22Rv1 (cell line): ENCODE measurements at regions not wholly inside any gene's neighbourhood (a gene's known extent, or its start where the extent isn't known, plus 50 kb on each side); places are given as distances from the start of the nearest gene placed in this dataset.

Source experiments
- ZFX ChIP-seq: fragments of 450-650 bp; IDR thresholded peaks from 2 replicates; pipeline ENCODE4 v1.6.1; 2017; ENCODE audit warnings: antibody characterized with exemption, borderline replicate concordance
- TF ChIP-seq, protein P1 (sequence below): fragments of 450-650 bp; IDR thresholded peaks from 2 replicates; pipeline ENCODE4 v1.5.1; 2017; ENCODE audit warnings: mild to moderate bottlenecking

DNA sequence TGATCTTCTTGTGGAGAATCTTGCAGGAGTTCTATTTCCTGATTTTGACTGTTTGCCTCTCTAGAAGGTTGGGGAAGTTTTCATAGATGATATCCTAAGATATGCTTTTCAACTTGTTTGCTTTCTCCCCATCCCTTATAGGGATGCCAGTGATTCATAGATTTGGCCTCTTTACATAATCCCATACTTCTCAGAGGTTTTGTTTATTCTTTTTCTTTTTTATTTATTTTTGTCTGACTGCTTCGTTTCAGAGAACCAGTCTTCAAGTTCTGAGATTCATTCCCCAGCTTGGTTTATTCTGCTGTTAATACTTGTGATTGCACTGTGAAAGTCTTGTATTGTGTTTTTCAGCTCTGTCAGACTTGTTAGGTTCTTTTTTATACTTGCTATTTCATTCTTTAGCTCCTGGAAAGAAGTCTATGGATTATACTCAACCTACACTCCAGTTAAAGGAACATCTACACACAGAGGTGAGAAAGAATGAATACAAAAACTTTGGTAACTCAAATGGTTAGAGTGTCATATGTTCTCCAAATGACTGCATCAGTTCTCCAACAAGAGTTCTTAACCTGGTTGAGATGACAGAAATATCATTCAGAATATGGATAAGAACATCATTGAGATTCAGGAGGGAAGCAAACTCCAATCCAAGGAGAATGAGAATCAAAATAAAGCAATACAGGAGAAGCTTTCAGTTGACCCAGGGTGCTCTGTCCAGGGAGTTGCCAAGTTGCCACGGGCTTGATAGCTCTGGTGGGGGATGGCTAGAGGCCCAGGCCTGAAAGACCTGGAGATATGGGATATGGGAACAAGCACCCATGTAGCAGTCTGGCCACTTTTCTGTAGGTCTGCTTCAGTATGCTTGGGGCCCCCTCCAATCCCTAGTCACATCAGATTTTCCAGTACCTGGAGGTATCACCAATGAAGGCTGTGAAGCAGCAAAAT lies 150.3 kb downstream of the AHR start:
- TF ChIP-seq, protein P1, sequence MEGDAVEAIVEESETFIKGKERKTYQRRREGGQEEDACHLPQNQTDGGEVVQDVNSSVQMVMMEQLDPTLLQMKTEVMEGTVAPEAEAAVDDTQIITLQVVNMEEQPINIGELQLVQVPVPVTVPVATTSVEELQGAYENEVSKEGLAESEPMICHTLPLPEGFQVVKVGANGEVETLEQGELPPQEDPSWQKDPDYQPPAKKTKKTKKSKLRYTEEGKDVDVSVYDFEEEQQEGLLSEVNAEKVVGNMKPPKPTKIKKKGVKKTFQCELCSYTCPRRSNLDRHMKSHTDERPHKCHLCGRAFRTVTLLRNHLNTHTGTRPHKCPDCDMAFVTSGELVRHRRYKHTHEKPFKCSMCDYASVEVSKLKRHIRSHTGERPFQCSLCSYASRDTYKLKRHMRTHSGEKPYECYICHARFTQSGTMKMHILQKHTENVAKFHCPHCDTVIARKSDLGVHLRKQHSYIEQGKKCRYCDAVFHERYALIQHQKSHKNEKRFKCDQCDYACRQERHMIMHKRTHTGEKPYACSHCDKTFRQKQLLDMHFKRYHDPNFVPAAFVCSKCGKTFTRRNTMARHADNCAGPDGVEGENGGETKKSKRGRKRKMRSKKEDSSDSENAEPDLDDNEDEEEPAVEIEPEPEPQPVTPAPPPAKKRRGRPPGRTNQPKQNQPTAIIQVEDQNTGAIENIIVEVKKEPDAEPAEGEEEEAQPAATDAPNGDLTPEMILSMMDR, result no peak
- TF ChIP-seq ZFX, result no peak
